GM23338 (cell line): ENCODE measurements at regions not wholly inside any gene's neighbourhood (a gene's known extent, or its start where the extent isn't known, plus 50 kb on each side); places are given as distances from the start of the nearest gene placed in this dataset.

Experiments
- ATAC-seq: fragments of 200-7000 bp; cut with Tn5 transposase; 3 replicates; pipeline ENCODE4 v1.9.1; 2020
- DNase-seq: peaks from one replicate; pipeline ENCODE4 v3.0.0-alpha.2; 2015; ENCODE audit warnings: low spot score
- H2AFZ ChIP-seq: fragments of 200-600 bp; sonication (generic); 2 replicates; pipeline ENCODE4 v1.8.0; 2016; ENCODE audit warnings: antibody characterized with exemption, mild to moderate bottlenecking, moderate library complexity
- H3F3A ChIP-seq: fragments of 200-600 bp; sonication (generic); replicated peaks from 2 replicates; pipeline ENCODE4 v1.8.0; 2017; ENCODE audit warnings: antibody characterized with exemption, mixed run types, low read depth
- H3K27ac ChIP-seq: fragments of 200-600 bp; sonication (generic); 2 replicates; pipeline ENCODE4 v1.6.1; 2016; ENCODE audit warnings: low read depth
- H3K27me3 ChIP-seq: fragments of 200-600 bp; sonication (generic); 2 replicates; pipeline ENCODE4 v1.8.0; 2016; ENCODE audit warnings: mild to moderate bottlenecking, mixed run types, moderate library complexity; ENCODE audit not compliant: insufficient read depth
- H3K36me3 ChIP-seq: fragments of 200-600 bp; sonication (generic); 2 replicates; pipeline ENCODE4 v1.8.0; 2016; ENCODE audit warnings: mild to moderate bottlenecking; ENCODE audit not compliant: insufficient read depth
- H3K4me1 ChIP-seq: fragments of 200-600 bp; sonication (generic); 2 replicates; pipeline ENCODE4 v1.8.0; 2016; ENCODE audit warnings: mild to moderate bottlenecking, moderate library complexity; ENCODE audit not compliant: insufficient read depth
- H3K4me2 ChIP-seq: fragments of 200-600 bp; sonication (generic); 2 replicates; pipeline ENCODE4 v1.7.1; 2017; ENCODE audit warnings: mixed run types
- H3K4me3 ChIP-seq: fragments of 200-600 bp; sonication (generic); 2 replicates; pipeline ENCODE4 v1.6.1; 2016; ENCODE audit warnings: mixed run types
- H3K79me2 ChIP-seq: fragments of 200-600 bp; sonication (generic); replicated peaks from 2 replicates; pipeline ENCODE4 v1.8.0; 2017; ENCODE audit warnings: mild to moderate bottlenecking; ENCODE audit not compliant: insufficient read depth
- H3K9me2 ChIP-seq: fragments of 200-600 bp; sonication (generic); 2 replicates; pipeline ENCODE4 v1.8.0; 2017; ENCODE audit not compliant: insufficient read depth
- H4K20me1 ChIP-seq: fragments of 200-600 bp; sonication (generic); replicated peaks from 2 replicates; pipeline ENCODE4 v1.8.0; 2017; ENCODE audit warnings: mild to moderate bottlenecking; ENCODE audit not compliant: insufficient read depth
- H3K27ac Mint-ChIP-seq: 2 replicates; pipeline ENCODE4 v1.8.0; 2020; ENCODE audit warnings: inconsistent platforms, mild to moderate bottlenecking, moderate library complexity, mixed read lengths
- H3K27me3 Mint-ChIP-seq: 3 replicates; pipeline ENCODE4 v1.8.0; 2022; ENCODE audit warnings: low read depth, mild to moderate bottlenecking, moderate library complexity, mixed read lengths, inconsistent platforms; ENCODE audit not compliant: insufficient read depth, poor library complexity
- H3K36me3 Mint-ChIP-seq: 3 replicates; pipeline ENCODE4 v1.8.0; 2021; ENCODE audit warnings: low read depth, mild to moderate bottlenecking, inconsistent platforms, moderate library complexity, mixed read lengths
- H3K4me1 Mint-ChIP-seq: 3 replicates; pipeline ENCODE4 v1.8.0; 2020; ENCODE audit warnings: mild to moderate bottlenecking, inconsistent platforms, mixed read lengths
- H3K4me3 Mint-ChIP-seq: 3 replicates; pipeline ENCODE4 v1.8.0; 2021; ENCODE audit warnings: moderate library complexity, mild to moderate bottlenecking, inconsistent platforms, mixed read lengths
- H3K9me3 Mint-ChIP-seq: 3 replicates; pipeline ENCODE4 v1.8.0; 2020; ENCODE audit warnings: moderate library complexity, mild to moderate bottlenecking, inconsistent platforms, mixed read lengths
- CREB1 ChIP-seq: fragments of 250-450 bp; sonication (Bioruptor Pico); IDR thresholded peaks from 2 replicates; pipeline ENCODE4 v1.5.0; 2020; ENCODE audit warnings: low read depth, mild to moderate bottlenecking, moderate library complexity
- EZH2 ChIP-seq: fragments of 200-600 bp; sonication (generic); IDR thresholded peaks from one replicate; pipeline ENCODE4 v1.8.0; 2017; ENCODE audit warnings: antibody characterized with exemption, mild to moderate bottlenecking, low read depth; ENCODE audit not compliant: unreplicated experiment
- EZH2phosphoT487 ChIP-seq: fragments of 200-600 bp; sonication (generic); IDR thresholded peaks from one replicate; pipeline ENCODE4 v1.8.1; 2018; ENCODE audit warnings: antibody characterized with exemption; ENCODE audit not compliant: unreplicated experiment
- JUNB ChIP-seq: IDR thresholded peaks from one replicate; pipeline ENCODE4 v1.6.1; 2016; ENCODE audit warnings: antibody characterized with exemption; ENCODE audit not compliant: unreplicated experiment
- NANOG ChIP-seq: IDR thresholded peaks from 2 replicates; pipeline ENCODE4 v1.6.1; 2016; ENCODE audit warnings: antibody characterized with exemption, borderline replicate concordance
- POLR2AphosphoS5 ChIP-seq: IDR thresholded peaks from 2 replicates; pipeline ENCODE4 v1.6.1; 2016; ENCODE audit warnings: antibody characterized with exemption, low read depth
- REST ChIP-seq: IDR thresholded peaks from one replicate; pipeline ENCODE4 v1.6.1; 2018; ENCODE audit warnings: antibody characterized with exemption; ENCODE audit not compliant: unreplicated experiment
- STAT1 ChIP-seq: IDR thresholded peaks from one replicate; pipeline ENCODE4 v1.6.1; 2016; ENCODE audit warnings: antibody characterized with exemption; ENCODE audit not compliant: unreplicated experiment
- ZNF114 ChIP-seq: fragments of 250-450 bp; sonication (Bioruptor Pico); IDR thresholded peaks from 2 replicates; pipeline ENCODE4 v1.5.0; 2020; ENCODE audit warnings: mild to moderate bottlenecking, moderate library complexity
- TF ChIP-seq, protein P1 (sequence below): fragments of 250-450 bp; sonication (Bioruptor Pico); IDR thresholded peaks from 2 replicates; pipeline ENCODE4 v1.5.0; 2020; ENCODE audit warnings: mild to moderate bottlenecking, moderate library complexity
- TF ChIP-seq, protein P2 (sequence below): IDR thresholded peaks from 2 replicates; pipeline ENCODE4 v1.6.1; 2016; ENCODE audit warnings: antibody characterized with exemption

- Mint-ChIP-seq H3K9me3 (no peaks in the 10 kb centered on the region), H3K27ac (no peak overlapping the region), H3K36me3 (no peaks in the 10 kb centered on the region), H3K4me3 (no peak overlapping the region), H3K4me1 (no peaks in the 10 kb centered on the region), H3K27me3 (no peaks in the 10 kb centered on the region)
- Histone ChIP-seq H3K4me3 (no peak overlapping the region), H3K36me3 (no peaks in the 10 kb centered on the region), H2AFZ (peak overlapping the region; percentile 2; the same call in 1 of the 2 replicates), H4K20me1 (no peaks in the 10 kb centered on the region), H3K4me2 (no peak overlapping the region), H3K27me3 (no peaks in the 10 kb centered on the region), H3K27ac (no peak overlapping the region), H3K9me2 (peaks cover 2% of the 10 kb centered on the region; the same call in 1 of the 2 replicates), H3F3A (no peaks in the 10 kb centered on the region), H3K4me1 (no peaks in the 10 kb centered on the region), H3K79me2 (no peaks in the 10 kb centered on the region)
- DNase-seq: no peak
- TF ChIP-seq ZNF114: no peak
- TF ChIP-seq CREB1 (CRISPR knock-in tag): no peak
- TF ChIP-seq NANOG: no peak
- no peak for TF ChIP-seq STAT1
- TF ChIP-seq EZH2: no peak
- TF ChIP-seq POLR2AphosphoS5: no peak
- no peak for TF ChIP-seq EZH2phosphoT487
- TF ChIP-seq REST: no peak
- TF ChIP-seq, protein P1, sequence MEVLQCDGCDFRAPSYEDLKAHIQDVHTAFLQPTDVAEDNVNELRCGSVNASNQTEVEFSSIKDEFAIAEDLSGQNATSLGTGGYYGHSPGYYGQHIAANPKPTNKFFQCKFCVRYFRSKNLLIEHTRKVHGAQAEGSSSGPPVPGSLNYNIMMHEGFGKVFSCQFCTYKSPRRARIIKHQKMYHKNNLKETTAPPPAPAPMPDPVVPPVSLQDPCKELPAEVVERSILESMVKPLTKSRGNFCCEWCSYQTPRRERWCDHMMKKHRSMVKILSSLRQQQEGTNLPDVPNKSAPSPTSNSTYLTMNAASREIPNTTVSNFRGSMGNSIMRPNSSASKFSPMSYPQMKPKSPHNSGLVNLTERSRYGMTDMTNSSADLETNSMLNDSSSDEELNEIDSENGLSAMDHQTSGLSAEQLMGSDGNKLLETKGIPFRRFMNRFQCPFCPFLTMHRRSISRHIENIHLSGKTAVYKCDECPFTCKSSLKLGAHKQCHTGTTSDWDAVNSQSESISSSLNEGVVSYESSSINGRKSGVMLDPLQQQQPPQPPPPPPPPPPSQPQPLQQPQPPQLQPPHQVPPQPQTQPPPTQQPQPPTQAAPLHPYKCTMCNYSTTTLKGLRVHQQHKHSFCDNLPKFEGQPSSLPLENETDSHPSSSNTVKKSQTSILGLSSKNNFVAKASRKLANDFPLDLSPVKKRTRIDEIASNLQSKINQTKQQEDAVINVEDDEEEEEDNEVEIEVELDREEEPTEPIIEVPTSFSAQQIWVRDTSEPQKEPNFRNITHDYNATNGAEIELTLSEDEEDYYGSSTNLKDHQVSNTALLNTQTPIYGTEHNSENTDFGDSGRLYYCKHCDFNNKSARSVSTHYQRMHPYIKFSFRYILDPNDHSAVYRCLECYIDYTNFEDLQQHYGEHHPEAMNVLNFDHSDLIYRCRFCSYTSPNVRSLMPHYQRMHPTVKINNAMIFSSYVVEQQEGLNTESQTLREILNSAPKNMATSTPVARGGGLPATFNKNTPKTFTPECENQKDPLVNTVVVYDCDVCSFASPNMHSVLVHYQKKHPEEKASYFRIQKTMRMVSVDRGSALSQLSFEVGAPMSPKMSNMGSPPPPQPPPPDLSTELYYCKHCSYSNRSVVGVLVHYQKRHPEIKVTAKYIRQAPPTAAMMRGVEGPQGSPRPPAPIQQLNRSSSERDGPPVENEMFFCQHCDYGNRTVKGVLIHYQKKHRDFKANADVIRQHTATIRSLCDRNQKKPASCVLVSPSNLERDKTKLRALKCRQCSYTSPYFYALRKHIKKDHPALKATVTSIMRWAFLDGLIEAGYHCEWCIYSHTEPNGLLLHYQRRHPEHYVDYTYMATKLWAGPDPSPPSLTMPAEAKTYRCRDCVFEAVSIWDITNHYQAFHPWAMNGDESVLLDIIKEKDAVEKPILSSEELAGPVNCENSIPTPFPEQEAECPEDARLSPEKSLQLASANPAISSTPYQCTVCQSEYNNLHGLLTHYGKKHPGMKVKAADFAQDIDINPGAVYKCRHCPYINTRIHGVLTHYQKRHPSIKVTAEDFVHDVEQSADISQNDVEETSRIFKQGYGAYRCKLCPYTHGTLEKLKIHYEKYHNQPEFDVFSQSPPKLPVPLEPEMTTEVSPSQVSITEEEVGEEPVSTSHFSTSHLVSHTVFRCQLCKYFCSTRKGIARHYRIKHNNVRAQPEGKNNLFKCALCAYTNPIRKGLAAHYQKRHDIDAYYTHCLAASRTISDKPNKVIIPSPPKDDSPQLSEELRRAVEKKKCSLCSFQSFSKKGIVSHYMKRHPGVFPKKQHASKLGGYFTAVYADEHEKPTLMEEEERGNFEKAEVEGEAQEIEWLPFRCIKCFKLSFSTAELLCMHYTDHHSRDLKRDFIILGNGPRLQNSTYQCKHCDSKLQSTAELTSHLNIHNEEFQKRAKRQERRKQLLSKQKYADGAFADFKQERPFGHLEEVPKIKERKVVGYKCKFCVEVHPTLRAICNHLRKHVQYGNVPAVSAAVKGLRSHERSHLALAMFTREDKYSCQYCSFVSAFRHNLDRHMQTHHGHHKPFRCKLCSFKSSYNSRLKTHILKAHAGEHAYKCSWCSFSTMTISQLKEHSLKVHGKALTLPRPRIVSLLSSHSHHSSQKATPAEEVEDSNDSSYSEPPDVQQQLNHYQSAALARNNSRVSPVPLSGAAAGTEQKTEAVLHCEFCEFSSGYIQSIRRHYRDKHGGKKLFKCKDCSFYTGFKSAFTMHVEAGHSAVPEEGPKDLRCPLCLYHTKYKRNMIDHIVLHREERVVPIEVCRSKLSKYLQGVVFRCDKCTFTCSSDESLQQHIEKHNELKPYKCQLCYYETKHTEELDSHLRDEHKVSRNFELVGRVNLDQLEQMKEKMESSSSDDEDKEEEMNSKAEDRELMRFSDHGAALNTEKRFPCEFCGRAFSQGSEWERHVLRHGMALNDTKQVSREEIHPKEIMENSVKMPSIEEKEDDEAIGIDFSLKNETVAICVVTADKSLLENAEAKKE: no peak
- no peak for TF ChIP-seq JUNB
- TF ChIP-seq, protein P2, sequence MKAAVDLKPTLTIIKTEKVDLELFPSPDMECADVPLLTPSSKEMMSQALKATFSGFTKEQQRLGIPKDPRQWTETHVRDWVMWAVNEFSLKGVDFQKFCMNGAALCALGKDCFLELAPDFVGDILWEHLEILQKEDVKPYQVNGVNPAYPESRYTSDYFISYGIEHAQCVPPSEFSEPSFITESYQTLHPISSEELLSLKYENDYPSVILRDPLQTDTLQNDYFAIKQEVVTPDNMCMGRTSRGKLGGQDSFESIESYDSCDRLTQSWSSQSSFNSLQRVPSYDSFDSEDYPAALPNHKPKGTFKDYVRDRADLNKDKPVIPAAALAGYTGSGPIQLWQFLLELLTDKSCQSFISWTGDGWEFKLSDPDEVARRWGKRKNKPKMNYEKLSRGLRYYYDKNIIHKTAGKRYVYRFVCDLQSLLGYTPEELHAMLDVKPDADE: no peak
- no peak for ATAC-seq
These were observed 91.6 kb downstream of the THNSL2 start for GRCh38 chr2:88261725-88262124.
